Activated CD8-positive, alpha-beta memory T cell treated with anti-CD3 and anti-CD28 coated beads, Interleukin-2, amount 10 ng/mL, durations not matched to agents 7 days and 5 days (primary cell): ENCODE measurements at regions not wholly inside any gene's neighbourhood (a gene's known extent, or its start where the extent isn't known, plus 50 kb on each side); places are given as distances from the start of the nearest gene placed in this dataset.

ENCODE experiments used
- ATAC-seq: fragments of 150-1000 bp; cut with Tn5 transposase; one replicate; pipeline ENCODE4 v1.10.0; 2021; ENCODE audit warnings: moderate library complexity
- CTCF ChIA-PET: fragments of 350-600 bp; sonication (Branson Sonifier 250); formaldehyde crosslinking; loops from one replicate; lab custom pipeline; 2021; ENCODE audit warnings: antibody characterized with exemption; lab: Charles Lee
- DNase-seq: peaks from one replicate; pipeline ENCODE4 v3.0.0-alpha.2; 2020
- H3K27ac Mint-ChIP-seq: one replicate; pipeline ENCODE4 v1.8.0; 2021; ENCODE audit warnings: mild to moderate bottlenecking, mixed read lengths
- H3K27me3 Mint-ChIP-seq: one replicate; pipeline ENCODE4 v1.8.0; 2021; ENCODE audit warnings: mixed read lengths
- H3K36me3 Mint-ChIP-seq: one replicate; pipeline ENCODE4 v1.8.0; 2021; ENCODE audit warnings: mild to moderate bottlenecking, mixed read lengths
- H3K4me1 Mint-ChIP-seq: one replicate; pipeline ENCODE4 v1.8.0; 2021; ENCODE audit warnings: mixed read lengths
- H3K4me3 Mint-ChIP-seq: one replicate; pipeline ENCODE4 v1.8.0; 2021; ENCODE audit warnings: mild to moderate bottlenecking, moderate library complexity, mixed read lengths
- H3K9me3 Mint-ChIP-seq: one replicate; pipeline ENCODE4 v1.8.0; 2022; ENCODE audit warnings: low read depth, mixed read lengths

GRCh38 chr11:41921746-41922390, 462.4 kb upstream of the LRRC4C start:
- H3K27me3 Mint-ChIP-seq = no peaks in the 10 kb centered on the region
- DNase-seq (no peak), ATAC-seq (no peak)
- CTCF ChIA-PET = no interaction called here
- H3K27ac Mint-ChIP-seq = no peak overlapping the region
- no peak overlapping the region for H3K4me3 Mint-ChIP-seq
- H3K9me3 Mint-ChIP-seq = peaks cover 14% of the 10 kb centered on the region
- no peaks in the 10 kb centered on the region for H3K36me3 Mint-ChIP-seq
- H3K4me1 Mint-ChIP-seq = no peaks in the 10 kb centered on the region

- peaks cover 16% of the 10 kb centered on the region for H3K9me3 Mint-ChIP-seq
- CTCF ChIA-PET = no interaction called here
- H3K27me3 Mint-ChIP-seq = no peaks in the 10 kb centered on the region
- H3K27ac Mint-ChIP-seq = no peak overlapping the region
- H3K4me3 Mint-ChIP-seq = no peak overlapping the region
- no peaks in the 10 kb centered on the region for H3K36me3 Mint-ChIP-seq
- H3K4me1 Mint-ChIP-seq = no peaks in the 10 kb centered on the region
- no peak for ATAC-seq
- DNase-seq = no peak
These were observed 466.9 kb upstream of the LRRC4C start for GRCh38 chr11:41926339-41926738.

- no peaks in the 10 kb centered on the region for H3K27me3 Mint-ChIP-seq
- CTCF ChIA-PET = no interaction called here
- no peak for DNase-seq
These were observed 475.8 kb upstream of the LRRC4C start for GRCh38 chr11:41935241-41935640.

GRCh38 chr11:41935795-41936194, 476.3 kb upstream of the LRRC4C start:
- CTCF ChIA-PET = no interaction called here
- Mint-ChIP-seq H3K27ac (no peak overlapping the region), H3K4me1 (no peaks in the 10 kb centered on the region), H3K27me3 (no peaks in the 10 kb centered on the region), H3K4me3 (no peak overlapping the region), H3K9me3 (peaks cover 17% of the 10 kb centered on the region), H3K36me3 (no peaks in the 10 kb centered on the region)
- DNase-seq = no peak
- ATAC-seq = no peak

More at GRCh38 chr11:41935241-41935640, 475.8 kb upstream of the LRRC4C start:
- no peak for ATAC-seq
- H3K4me3 Mint-ChIP-seq = no peak overlapping the region
- no peaks in the 10 kb centered on the region for H3K4me1 Mint-ChIP-seq
- no peak overlapping the region for H3K27ac Mint-ChIP-seq
- peaks cover 19% of the 10 kb centered on the region for H3K9me3 Mint-ChIP-seq
- no peaks in the 10 kb centered on the region for H3K36me3 Mint-ChIP-seq

- Mint-ChIP-seq H3K27ac (no peak overlapping the region), H3K4me1 (no peaks in the 10 kb centered on the region)
These were observed 484.2 kb upstream of the LRRC4C start for GRCh38 chr11:41943656-41944055.

GRCh38 chr11:41947392-41947791, 487.9 kb upstream of the LRRC4C start:
- CTCF ChIA-PET = no interaction called here

More at GRCh38 chr11:41943656-41944055, 484.2 kb upstream of the LRRC4C start:
- no peak for DNase-seq
- Mint-ChIP-seq H3K27me3 (no peaks in the 10 kb centered on the region), H3K9me3 (peaks cover 6% of the 10 kb centered on the region), H3K4me3 (no peak overlapping the region), H3K36me3 (no peaks in the 10 kb centered on the region)
- CTCF ChIA-PET = no interaction called here
- ATAC-seq = no peak

GRCh38 chr11:41950470-41951143, 491.2 kb upstream of the LRRC4C start:
- Mint-ChIP-seq H3K36me3 (no peaks in the 10 kb centered on the region), H3K4me1 (no peaks in the 10 kb centered on the region), H3K27me3 (no peaks in the 10 kb centered on the region), H3K4me3 (no peak overlapping the region), H3K9me3 (peaks cover 14% of the 10 kb centered on the region), H3K27ac (no peak overlapping the region)
- ATAC-seq = no peak
- CTCF ChIA-PET = no interaction called here
- DNase-seq = no peak

More at GRCh38 chr11:41947392-41947791, 487.9 kb upstream of the LRRC4C start:
- no peak for DNase-seq
- Mint-ChIP-seq H3K27me3 (no peaks in the 10 kb centered on the region), H3K4me1 (no peaks in the 10 kb centered on the region), H3K27ac (no peak overlapping the region), H3K9me3 (peaks cover 4% of the 10 kb centered on the region), H3K4me3 (no peak overlapping the region), H3K36me3 (no peaks in the 10 kb centered on the region)
- no peak for ATAC-seq

- Mint-ChIP-seq H3K36me3 (no peaks in the 10 kb centered on the region), H3K27me3 (no peaks in the 10 kb centered on the region), H3K4me3 (no peak overlapping the region), H3K9me3 (peaks cover 15% of the 10 kb centered on the region), H3K4me1 (no peaks in the 10 kb centered on the region), H3K27ac (no peak overlapping the region)
- CTCF ChIA-PET = no interaction called here
- DNase-seq (no peak), ATAC-seq (no peak)
These were observed 494.6 kb upstream of the LRRC4C start for GRCh38 chr11:41954034-41954433.

GRCh38 chr11:41955066-41955465, 495.6 kb upstream of the LRRC4C start:
- no peaks in the 10 kb centered on the region for H3K4me1 Mint-ChIP-seq
- no peaks in the 10 kb centered on the region for H3K27me3 Mint-ChIP-seq
- CTCF ChIA-PET = no interaction called here
- H3K27ac Mint-ChIP-seq = no peak overlapping the region
- no peak for ATAC-seq
- no peak overlapping the region for H3K4me3 Mint-ChIP-seq
- H3K9me3 Mint-ChIP-seq = peaks cover 15% of the 10 kb centered on the region
- H3K36me3 Mint-ChIP-seq = no peaks in the 10 kb centered on the region
- DNase-seq = no peak

GRCh38 chr11:41955635-41956400, 496.4 kb upstream of the LRRC4C start:
- ATAC-seq = no peak
- Mint-ChIP-seq H3K27me3 (no peaks in the 10 kb centered on the region), H3K9me3 (peaks cover 12% of the 10 kb centered on the region), H3K36me3 (no peaks in the 10 kb centered on the region), H3K27ac (no peak overlapping the region), H3K4me3 (no peak overlapping the region), H3K4me1 (no peaks in the 10 kb centered on the region)
- CTCF ChIA-PET = no interaction called here
- no peak for DNase-seq

GRCh38 chr11:41963406-41963805, 504.0 kb upstream of the LRRC4C start:
- ATAC-seq (no peak), DNase-seq (no peak)
- Mint-ChIP-seq H3K9me3 (peaks cover 4% of the 10 kb centered on the region), H3K27ac (no peak overlapping the region), H3K36me3 (no peaks in the 10 kb centered on the region), H3K27me3 (no peaks in the 10 kb centered on the region), H3K4me1 (no peaks in the 10 kb centered on the region), H3K4me3 (no peak overlapping the region)
- CTCF ChIA-PET = no interaction called here

- H3K4me3 Mint-ChIP-seq = no peak overlapping the region
- CTCF ChIA-PET = no interaction called here
- H3K4me1 Mint-ChIP-seq = no peaks in the 10 kb centered on the region
- no peaks in the 10 kb centered on the region for H3K27me3 Mint-ChIP-seq
- H3K36me3 Mint-ChIP-seq = no peaks in the 10 kb centered on the region
- peaks cover 5% of the 10 kb centered on the region for H3K9me3 Mint-ChIP-seq
- ATAC-seq (no peak), DNase-seq (no peak)
- H3K27ac Mint-ChIP-seq = no peak overlapping the region
These were observed 511.2 kb upstream of the LRRC4C start for GRCh38 chr11:41970681-41971080.

- no peaks in the 10 kb centered on the region for H3K27me3 Mint-ChIP-seq
- H3K9me3 Mint-ChIP-seq = peaks cover 5% of the 10 kb centered on the region
- no peaks in the 10 kb centered on the region for H3K36me3 Mint-ChIP-seq
- CTCF ChIA-PET = no interaction called here
- no peaks in the 10 kb centered on the region for H3K4me1 Mint-ChIP-seq
- ATAC-seq (no peak), DNase-seq (no peak)
- H3K27ac Mint-ChIP-seq = no peak overlapping the region
- H3K4me3 Mint-ChIP-seq = no peak overlapping the region
These were observed 512.1 kb upstream of the LRRC4C start for GRCh38 chr11:41971592-41971991.

GRCh38 chr11:41978945-41979344, 519.5 kb upstream of the LRRC4C start:
- Mint-ChIP-seq H3K27me3 (no peaks in the 10 kb centered on the region), H3K4me1 (no peaks in the 10 kb centered on the region), H3K27ac (no peak overlapping the region), H3K9me3 (peaks cover 8% of the 10 kb centered on the region), H3K36me3 (no peaks in the 10 kb centered on the region), H3K4me3 (no peak overlapping the region)
- CTCF ChIA-PET = no interaction called here
- DNase-seq = no peak
- no peak for ATAC-seq
